HT-29 (cell line): ENCODE measurements at regions not wholly inside any gene's neighbourhood (a gene's known extent, or its start where the extent isn't known, plus 50 kb on each side); places are given as distances from the start of the nearest gene placed in this dataset.

Experiments used
- DNase-seq: peaks from one replicate; pipeline ENCODE4 v3.0.0-alpha.2; 2015; ENCODE audit warnings: low spot score

DNA sequence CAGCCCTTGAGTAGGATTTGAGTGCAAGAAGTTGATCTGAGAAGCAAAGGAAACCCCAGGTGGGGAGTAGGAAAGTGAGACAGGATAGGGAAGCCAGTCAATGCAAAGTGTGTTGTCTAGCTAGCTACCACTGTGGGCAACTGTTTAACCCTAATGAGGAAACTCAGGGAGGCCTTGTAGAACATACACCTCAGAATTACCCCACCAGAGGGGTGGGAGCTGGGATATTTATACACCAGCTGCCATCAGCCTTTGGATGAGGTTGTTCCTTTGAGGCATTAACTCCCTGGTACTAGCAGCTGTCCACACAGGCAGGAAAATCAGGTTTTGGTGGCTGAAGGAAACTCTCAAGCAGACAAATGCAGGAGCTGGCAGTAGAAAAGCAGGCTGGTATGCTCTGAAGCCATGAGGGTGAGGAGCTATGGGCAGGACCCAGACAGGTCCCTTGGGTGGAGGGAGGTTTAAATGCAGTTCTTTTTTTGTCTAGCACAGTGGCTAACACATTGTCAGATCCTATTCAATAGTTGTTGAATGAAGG lies 60.1 kb upstream of the ARID5B start:
- DNase-seq, result no peak

DNA sequence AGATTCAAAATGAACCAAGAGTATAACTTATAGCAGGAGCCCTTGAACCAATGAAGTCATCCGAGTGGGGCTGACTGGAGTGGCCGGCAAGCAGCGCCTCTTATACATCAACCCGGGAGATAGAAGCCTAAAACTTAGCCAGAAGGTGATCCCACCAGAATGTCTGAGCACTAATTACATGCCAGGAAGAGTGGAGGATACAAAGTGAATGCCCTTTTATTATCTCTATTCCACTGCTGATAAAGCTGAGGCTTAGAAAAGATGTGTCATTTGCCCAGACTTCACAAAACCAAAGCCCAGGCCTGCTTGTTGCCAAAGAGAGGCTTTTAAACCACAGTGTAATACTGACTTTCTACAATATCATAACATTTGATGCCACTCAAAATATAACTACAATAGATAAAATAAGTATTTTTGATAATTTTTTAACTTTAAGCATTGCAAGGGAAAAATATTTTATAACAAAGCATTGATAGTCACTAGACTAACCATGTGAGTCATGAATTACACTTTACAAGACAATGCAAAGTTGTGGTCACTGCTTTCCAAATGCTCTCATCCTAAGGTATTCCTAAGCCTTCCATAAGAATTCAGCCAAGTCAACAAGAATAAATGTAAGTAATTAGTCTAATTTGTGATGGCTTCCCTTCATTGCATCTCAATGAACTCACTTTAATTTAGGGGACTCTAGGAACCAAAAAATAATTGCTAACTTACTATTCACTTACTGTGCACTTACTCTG lies 58.6 kb upstream of the ARID5B start:
- no peak for DNase-seq

DNA sequence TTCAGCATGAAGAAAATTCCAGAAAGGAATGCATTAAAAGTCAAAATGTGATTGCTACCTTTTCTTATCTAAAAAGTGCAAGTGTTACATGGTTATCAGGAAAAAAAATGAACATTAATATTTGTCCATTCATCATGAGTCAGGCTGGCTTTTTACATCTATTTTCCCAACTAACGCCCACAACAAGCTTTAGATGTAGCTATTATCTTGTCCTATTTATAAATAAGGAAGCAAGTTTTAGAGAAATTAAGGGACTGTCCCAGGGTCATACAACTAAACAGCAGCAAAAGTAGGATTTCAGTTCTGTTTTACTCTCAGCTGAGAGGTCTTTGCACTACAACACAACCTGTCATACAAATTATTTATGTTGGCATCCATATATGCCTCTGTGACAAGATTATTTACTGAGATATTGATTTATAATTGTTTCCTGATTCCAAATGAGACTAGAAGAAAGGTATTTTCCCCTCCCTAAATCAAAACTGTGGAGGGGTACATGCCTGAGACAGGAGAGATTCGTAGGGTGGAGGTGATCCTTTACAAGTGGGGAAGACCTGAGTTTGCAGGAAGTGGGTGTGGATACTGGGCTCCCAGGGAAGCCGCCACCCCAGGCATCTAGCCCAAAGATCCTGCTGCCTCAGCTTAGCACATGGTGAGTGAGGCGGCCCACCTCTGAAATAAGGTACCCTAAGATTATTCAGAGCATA lies 57.2 kb upstream of the ARID5B start:
- no peak for DNase-seq

DNA sequence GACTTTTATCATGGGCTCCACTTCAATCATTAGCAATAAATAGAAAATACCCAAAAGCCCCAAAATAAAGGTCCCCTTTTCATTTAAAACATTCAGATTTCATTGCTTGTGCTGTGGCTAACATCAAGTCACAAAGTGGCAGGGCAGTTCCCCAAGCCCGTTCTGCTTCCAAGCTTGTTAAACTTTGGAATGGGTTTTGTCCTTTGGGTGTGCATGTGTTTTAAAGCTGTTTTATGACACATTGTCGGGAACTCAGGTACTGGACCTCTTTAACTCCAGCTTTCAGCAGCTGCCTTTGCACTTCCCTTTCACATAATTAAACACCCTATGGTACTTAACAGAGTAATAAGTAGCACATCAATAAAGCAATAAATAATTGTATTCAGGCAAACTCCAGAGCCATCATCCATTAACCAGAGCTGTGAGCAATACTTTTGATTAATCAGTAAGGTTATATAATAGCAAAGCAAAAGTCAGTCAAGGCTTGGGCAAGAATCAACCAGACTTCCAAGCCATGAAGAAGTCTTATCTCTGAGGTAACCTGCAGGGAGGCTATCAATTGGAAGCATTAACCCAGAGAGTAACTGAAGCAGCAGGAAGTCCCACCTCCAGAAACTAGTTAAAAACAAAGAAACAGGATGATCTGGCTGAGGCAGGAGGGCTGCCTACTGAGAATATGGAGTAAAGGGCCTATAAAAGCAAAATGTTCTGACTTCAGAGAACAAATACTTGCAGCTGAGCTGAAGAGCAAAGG lies 56.1 kb upstream of the ARID5B start:
- no peak for DNase-seq

DNA sequence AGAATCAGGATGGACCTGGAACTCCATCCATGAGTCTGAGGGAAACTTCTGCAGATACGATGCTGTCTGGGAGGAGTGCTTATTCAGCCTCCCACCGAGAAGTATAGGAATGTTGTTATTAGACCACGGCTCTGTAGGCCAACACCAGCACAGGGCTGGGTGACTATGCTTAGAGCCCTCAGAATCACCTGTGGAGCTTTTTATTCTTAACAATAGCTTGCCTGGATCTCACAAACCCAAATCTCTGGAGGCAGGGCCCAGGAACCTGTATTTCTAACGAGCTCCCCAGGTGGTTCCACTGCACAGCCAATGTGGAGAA lies 55.6 kb upstream of the ARID5B start:
- no peak for DNase-seq

DNA sequence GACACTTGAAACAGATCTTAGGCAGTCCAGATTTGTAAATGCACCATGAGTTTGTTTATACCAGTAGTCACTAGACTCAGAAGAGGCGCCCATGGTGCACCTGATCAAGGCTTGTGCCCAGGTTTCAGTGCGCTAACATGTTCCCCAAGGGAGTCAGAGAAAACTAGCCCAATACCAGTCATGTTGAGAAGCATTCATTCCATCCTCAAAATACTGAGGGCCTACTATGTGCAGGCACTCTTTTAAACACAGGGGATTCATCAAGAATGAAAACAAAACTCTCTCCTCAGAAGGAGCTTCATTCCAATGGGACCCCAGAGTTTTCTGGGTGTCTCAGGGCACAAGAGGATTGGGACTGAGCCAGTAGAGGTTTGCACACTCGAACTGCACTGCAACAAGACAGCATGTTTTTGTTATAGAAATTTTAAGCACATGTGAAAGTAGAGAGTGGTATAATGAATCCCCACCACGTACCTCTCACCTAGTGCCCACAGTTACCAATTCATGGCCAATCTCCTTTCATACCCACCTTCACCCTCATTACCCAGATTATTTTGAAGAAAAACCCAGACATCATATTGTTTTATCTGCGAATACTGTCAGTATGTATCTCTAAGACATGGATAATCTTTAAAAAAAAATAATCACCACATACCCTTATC lies 55.0 kb upstream of the ARID5B start:
- no peak for DNase-seq

DNA sequence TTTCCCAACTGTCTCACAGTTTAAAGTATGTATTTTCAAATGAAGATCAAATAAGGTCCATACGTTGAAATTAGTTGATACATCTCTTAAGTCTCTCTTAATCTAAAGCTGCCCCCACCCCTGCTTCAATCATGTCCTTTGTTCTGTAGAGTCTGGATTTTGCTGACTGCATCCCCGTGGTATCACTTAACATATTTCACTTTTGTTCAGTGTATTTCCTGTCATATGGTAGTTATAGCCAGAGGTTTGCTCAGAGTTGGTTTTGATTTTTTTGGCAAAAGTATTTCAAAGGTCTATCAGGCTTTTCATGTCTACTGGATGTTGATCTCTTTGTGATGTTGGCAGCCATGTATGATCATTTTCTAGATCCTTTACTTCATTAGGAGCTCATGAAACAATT lies 54.4 kb upstream of the ARID5B start:
- DNase-seq, result no peak

DNA sequence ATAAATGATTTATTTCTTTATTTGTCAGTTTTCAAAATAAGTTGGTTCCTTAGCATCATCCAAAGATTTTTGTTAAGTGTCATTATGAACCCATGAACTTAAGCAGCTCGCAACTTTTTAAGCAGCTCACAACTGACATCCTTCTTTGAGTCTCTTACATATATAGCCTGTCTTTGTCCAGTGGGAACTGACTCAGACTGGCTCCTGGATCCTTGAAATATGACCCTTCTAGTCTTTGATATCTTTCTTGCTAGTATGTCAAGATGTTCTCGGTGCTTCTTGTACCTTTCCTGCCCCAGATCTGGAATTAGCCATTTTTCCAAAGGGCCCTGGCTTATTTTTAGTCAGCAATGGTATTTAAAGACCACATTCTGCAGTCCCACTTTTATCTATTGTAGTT lies 53.9 kb upstream of the ARID5B start:
- DNase-seq, result no peak

DNA sequence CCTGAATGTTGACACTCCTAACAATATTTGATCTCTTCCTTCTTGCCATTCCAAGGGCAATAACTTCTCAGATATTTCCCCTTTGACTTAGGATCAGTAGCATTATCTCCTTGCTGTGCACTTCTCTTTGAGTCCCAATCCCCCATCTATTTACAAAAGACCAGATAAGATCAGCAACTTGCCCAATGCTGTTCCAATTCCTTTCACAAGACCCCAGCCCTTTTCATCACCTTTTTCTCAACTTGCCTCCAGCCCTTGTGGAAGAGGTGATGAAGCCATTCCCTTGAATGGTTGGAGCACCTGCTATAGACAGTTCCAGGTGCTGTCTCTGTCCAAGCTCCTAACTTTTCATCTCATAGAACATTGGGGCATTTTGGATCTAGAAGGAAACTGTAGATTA lies 51.1 kb upstream of the ARID5B start:
- no peak for DNase-seq
